ENCODE measurements at regions not wholly inside any gene's neighbourhood (a gene's known extent, or its start where the extent isn't known, plus 50 kb on each side); places are given as distances from the start of the nearest gene placed in this dataset.

DNA sequence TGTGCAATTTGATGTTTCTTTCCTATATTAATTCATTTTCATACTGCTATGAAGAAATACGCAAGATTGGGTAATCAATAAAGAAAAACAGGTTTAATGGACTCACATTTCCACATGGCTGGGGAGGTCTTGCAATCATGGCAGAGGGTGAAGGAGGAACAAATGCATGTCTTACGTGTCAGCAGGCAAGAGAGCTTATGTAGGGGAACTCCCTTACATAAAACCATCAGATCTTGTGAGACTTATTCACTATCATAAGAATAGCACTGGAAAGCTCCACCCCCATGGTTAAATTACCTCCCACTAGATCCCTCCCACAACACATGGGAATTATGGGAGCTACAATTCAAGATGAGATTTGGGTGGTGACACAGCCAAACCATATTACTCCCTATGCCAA, 418.9 kb upstream of the MAF start:
- no peak for DNase-seq (ENCODE audit: low spot score)
- no peaks in the 10 kb centered on the region for H3K36me3 ChIP-seq (ENCODE audit: insufficient read depth, low read length, poor library complexity, severe bottlenecking)
- ChIA-PET CTCF (no interaction called here), POLR2A (ENCODE audit: low non-redundant PET) (no interaction called here)
- no peaks in the 10 kb centered on the region for H3K27me3 ChIP-seq (replicated peaks; ENCODE audit: insufficient read depth, low read depth, low read length, poor library complexity)
- no peaks in the 10 kb centered on the region for H3K4me1 ChIP-seq (ENCODE audit: insufficient read depth, low read length, poor library complexity, severe bottlenecking)
- intact Hi-C loops (cut with micrococcal nuclease; ENCODE audit: unreplicated experiment): no loop called here
- peaks cover 3% of the 10 kb centered on the region for H3K9me3 ChIP-seq (ENCODE audit: low read depth, low read length, poor library complexity, severe bottlenecking)
- no peak overlapping the region for H3K4me3 ChIP-seq (ENCODE audit: low read depth, low read length, poor library complexity, severe bottlenecking)
- BruUV-seq (replicated peaks): no TSS peak
- TF ChIP-seq, protein P1, sequence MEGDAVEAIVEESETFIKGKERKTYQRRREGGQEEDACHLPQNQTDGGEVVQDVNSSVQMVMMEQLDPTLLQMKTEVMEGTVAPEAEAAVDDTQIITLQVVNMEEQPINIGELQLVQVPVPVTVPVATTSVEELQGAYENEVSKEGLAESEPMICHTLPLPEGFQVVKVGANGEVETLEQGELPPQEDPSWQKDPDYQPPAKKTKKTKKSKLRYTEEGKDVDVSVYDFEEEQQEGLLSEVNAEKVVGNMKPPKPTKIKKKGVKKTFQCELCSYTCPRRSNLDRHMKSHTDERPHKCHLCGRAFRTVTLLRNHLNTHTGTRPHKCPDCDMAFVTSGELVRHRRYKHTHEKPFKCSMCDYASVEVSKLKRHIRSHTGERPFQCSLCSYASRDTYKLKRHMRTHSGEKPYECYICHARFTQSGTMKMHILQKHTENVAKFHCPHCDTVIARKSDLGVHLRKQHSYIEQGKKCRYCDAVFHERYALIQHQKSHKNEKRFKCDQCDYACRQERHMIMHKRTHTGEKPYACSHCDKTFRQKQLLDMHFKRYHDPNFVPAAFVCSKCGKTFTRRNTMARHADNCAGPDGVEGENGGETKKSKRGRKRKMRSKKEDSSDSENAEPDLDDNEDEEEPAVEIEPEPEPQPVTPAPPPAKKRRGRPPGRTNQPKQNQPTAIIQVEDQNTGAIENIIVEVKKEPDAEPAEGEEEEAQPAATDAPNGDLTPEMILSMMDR (conservative IDR thresholded peaks at IDR 0.05; ENCODE audit: low read depth, low read length): no peak
- no peak for TF ChIP-seq EZH2 (IDR thresholded peaks at IDR 0.05; ENCODE audit: borderline replicate concordance, low read depth, low read length, poor library complexity, severe bottlenecking)
- no peak overlapping the region for H3K27ac ChIP-seq (ENCODE audit: low read depth, low read length, poor library complexity, severe bottlenecking)

DNA sequence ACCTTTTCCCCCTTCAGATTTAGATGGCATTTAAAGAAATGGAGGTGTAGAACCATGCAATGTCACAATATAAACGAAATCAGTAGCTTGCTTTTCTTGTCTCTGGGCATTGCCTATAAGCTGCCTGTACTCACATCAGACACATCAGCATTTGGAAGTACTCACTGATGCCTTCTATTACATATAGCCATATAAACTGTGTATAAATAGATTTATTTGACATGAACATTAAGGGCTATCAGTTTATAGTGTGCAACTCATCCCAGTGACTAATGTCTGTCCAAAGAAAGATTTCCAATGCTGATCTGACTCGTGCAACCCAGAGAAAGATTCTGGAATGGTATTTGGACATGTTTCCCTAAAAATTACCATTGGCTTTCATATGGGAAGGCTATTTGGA, 417.9 kb upstream of the MAF start:
- H3K4me3 ChIP-seq (ENCODE audit: low read depth, low read length, poor library complexity, severe bottlenecking): no peak overlapping the region
- POLR2A ChIA-PET (ENCODE audit: low non-redundant PET): no interaction called here
- no TSS peak for BruUV-seq (replicated peaks)
- CTCF ChIA-PET: no interaction called here
- H3K27me3 ChIP-seq (replicated peaks; ENCODE audit: insufficient read depth, low read depth, low read length, poor library complexity): no peaks in the 10 kb centered on the region
- peaks cover 3% of the 10 kb centered on the region for H3K9me3 ChIP-seq (ENCODE audit: low read depth, low read length, poor library complexity, severe bottlenecking)
- H3K36me3 ChIP-seq (ENCODE audit: insufficient read depth, low read length, poor library complexity, severe bottlenecking): no peaks in the 10 kb centered on the region
- H3K27ac ChIP-seq (ENCODE audit: low read depth, low read length, poor library complexity, severe bottlenecking): no peak overlapping the region
- H3K4me1 ChIP-seq (ENCODE audit: insufficient read depth, low read length, poor library complexity, severe bottlenecking): no peaks in the 10 kb centered on the region
- TF ChIP-seq, protein P1 (conservative IDR thresholded peaks at IDR 0.05; ENCODE audit: low read depth, low read length): no peak
- TF ChIP-seq EZH2 (IDR thresholded peaks at IDR 0.05; ENCODE audit: borderline replicate concordance, low read depth, low read length, poor library complexity, severe bottlenecking): no peak
- no peak for DNase-seq (ENCODE audit: low spot score)
- intact Hi-C loops (cut with micrococcal nuclease; ENCODE audit: unreplicated experiment): no loop called here

DNA sequence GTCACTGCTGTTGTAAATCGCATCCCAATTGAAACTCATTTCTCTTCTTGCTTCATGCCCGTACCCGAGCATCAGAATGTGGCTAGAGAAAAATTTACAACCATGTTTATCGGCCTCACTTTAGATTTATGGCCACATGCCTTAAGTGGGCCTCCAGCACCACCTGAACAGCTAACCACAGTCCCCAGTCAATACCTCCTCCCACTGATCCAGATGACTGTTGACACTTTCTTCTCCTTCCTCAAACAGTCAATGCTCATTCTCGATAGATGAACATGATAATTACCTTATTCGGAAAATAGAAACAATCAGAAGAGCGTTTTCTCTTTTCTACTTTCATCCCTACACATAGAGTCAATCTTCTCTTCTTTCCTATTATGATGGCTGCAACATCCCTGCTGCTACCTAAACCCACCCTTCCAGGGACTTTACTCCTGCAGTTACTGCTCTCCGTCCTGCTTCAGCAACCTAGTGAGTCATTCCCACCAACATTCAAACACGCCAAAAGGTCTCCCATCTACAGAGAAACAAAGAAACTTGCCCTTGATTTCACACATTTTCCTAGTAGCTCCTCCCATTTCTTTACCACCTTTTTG, 416.3 kb upstream of the MAF start:
- BruUV-seq (replicated peaks): no TSS peak
- no peaks in the 10 kb centered on the region for H3K27me3 ChIP-seq (replicated peaks; ENCODE audit: insufficient read depth, low read depth, low read length, poor library complexity)
- H3K9me3 ChIP-seq (ENCODE audit: low read depth, low read length, poor library complexity, severe bottlenecking): peaks cover 3% of the 10 kb centered on the region
- TF ChIP-seq, protein P1 (conservative IDR thresholded peaks at IDR 0.05; ENCODE audit: low read depth, low read length): no peak
- TF ChIP-seq EZH2 (IDR thresholded peaks at IDR 0.05; ENCODE audit: borderline replicate concordance, low read depth, low read length, poor library complexity, severe bottlenecking): no peak
- CTCF ChIA-PET: no interaction called here
- intact Hi-C loops (cut with micrococcal nuclease; ENCODE audit: unreplicated experiment): no loop called here
- H3K4me1 ChIP-seq (ENCODE audit: insufficient read depth, low read length, poor library complexity, severe bottlenecking): no peaks in the 10 kb centered on the region
- DNase-seq (ENCODE audit: low spot score): no peak
- POLR2A ChIA-PET (ENCODE audit: low non-redundant PET): no interaction called here
- no peak overlapping the region for H3K27ac ChIP-seq (ENCODE audit: low read depth, low read length, poor library complexity, severe bottlenecking)
- H3K36me3 ChIP-seq (ENCODE audit: insufficient read depth, low read length, poor library complexity, severe bottlenecking): no peaks in the 10 kb centered on the region
- no peak overlapping the region for H3K4me3 ChIP-seq (ENCODE audit: low read depth, low read length, poor library complexity, severe bottlenecking)
